Colonic mucosa (tissue), 4 donors: ENCODE measurements at regions not wholly inside any gene's neighbourhood (a gene's known extent, or its start where the extent isn't known, plus 50 kb on each side); places are given as distances from the start of the nearest gene placed in this dataset.

Source experiments
- DNase-seq: peaks from one replicate; pipeline ENCODE4 v3.0.0-alpha.2; 2020
- H3K27ac ChIP-seq: fragments of 200-600 bp; one replicate; pipeline ENCODE4 v1.8.0; 2021
- H3K27me3 ChIP-seq: fragments of 200-600 bp; one replicate; pipeline ENCODE4 v1.8.0; 2021
- H3K36me3 ChIP-seq: fragments of 200-600 bp; one replicate; pipeline ENCODE4 v1.8.0; 2021
- H3K4me1 ChIP-seq: fragments of 200-600 bp; one replicate; pipeline ENCODE4 v1.8.0; 2021; ENCODE audit warnings: mild to moderate bottlenecking
- H3K4me3 ChIP-seq: fragments of 200-600 bp; one replicate; pipeline ENCODE4 v1.8.0; 2021
- H3K9ac ChIP-seq, 2 donors: one replicate each; pipeline ENCODE4 v1.7.0; 2013; ENCODE audit warnings: control low read depth in 2 of 2, low read depth in 2 of 2, low read length in 2 of 2
- H3K9me3 ChIP-seq: fragments of 200-600 bp; one replicate; pipeline ENCODE4 v1.8.0; 2021
- CTCF ChIP-seq: fragments of 200-600 bp; IDR thresholded peaks from one replicate; pipeline ENCODE4 v1.8.0; 2022; ENCODE audit warnings: antibody characterized with exemption, mild to moderate bottlenecking
- intact Hi-C: fragments of 100-400 bp; cut with DNase I; formaldehyde crosslinking; loops from one replicate; pipeline ENCODE4 v1.14.1; 2022
- donor health status: healthy.
- donor health status: DM: no; HTN: no; CAD: no.
- donor health status: DM: no; HTN: no; CAD: no.

- H3K9ac ChIP-seq, result no peak overlapping the region
- no peaks in the 10 kb centered on the region for H3K4me1 ChIP-seq
- H3K9me3 ChIP-seq, result no peaks in the 10 kb centered on the region
- H3K27ac ChIP-seq, result no peak overlapping the region
- DNase-seq, result no peak
- intact Hi-C loops, result no loop called here
- no peak overlapping the region for H3K4me3 ChIP-seq
- H3K36me3 ChIP-seq, result no peaks in the 10 kb centered on the region
- TF ChIP-seq CTCF, result no peak
- no peaks in the 10 kb centered on the region for H3K27me3 ChIP-seq
Observed at GRCh38 chr9:88824711-88825110, 166.6 kb upstream of the S1PR3 start.

GRCh38 chr9:88826181-88826580, 165.1 kb upstream of the S1PR3 start:
- Histone ChIP-seq H3K4me1 (no peaks in the 10 kb centered on the region), H3K27ac (no peak overlapping the region), H3K4me3 (no peak overlapping the region), H3K9me3 (no peaks in the 10 kb centered on the region), H3K36me3 (no peaks in the 10 kb centered on the region), H3K9ac (no peak overlapping the region), H3K27me3 (no peaks in the 10 kb centered on the region)
- no peak for TF ChIP-seq CTCF
- intact Hi-C loops, result no loop called here
- no peak for DNase-seq

- DNase-seq, result no peak
- H3K9ac ChIP-seq, result no peak overlapping the region
- no peak overlapping the region for H3K4me3 ChIP-seq
- H3K27me3 ChIP-seq, result no peaks in the 10 kb centered on the region
- no peaks in the 10 kb centered on the region for H3K36me3 ChIP-seq
- TF ChIP-seq CTCF, result no peak
- intact Hi-C loops, result no loop called here
- H3K27ac ChIP-seq, result no peak overlapping the region
- H3K4me1 ChIP-seq, result no peaks in the 10 kb centered on the region
- no peaks in the 10 kb centered on the region for H3K9me3 ChIP-seq
Observed at GRCh38 chr9:88826771-88827181, 164.5 kb upstream of the S1PR3 start.

GRCh38 chr9:88828018-88828417, 163.2 kb upstream of the S1PR3 start:
- H3K36me3 ChIP-seq, result no peaks in the 10 kb centered on the region
- H3K9ac ChIP-seq, result no peak overlapping the region
- no peak overlapping the region for H3K4me3 ChIP-seq
- DNase-seq, result no peak
- H3K27ac ChIP-seq, result no peak overlapping the region
- H3K4me1 ChIP-seq, result no peaks in the 10 kb centered on the region
- no peaks in the 10 kb centered on the region for H3K27me3 ChIP-seq
- H3K9me3 ChIP-seq, result no peaks in the 10 kb centered on the region
- no peak for TF ChIP-seq CTCF
- intact Hi-C loops, result no loop called here

GRCh38 chr9:88828492-88828974, 162.7 kb upstream of the S1PR3 start:
- intact Hi-C loops, result no loop called here
- no peaks in the 10 kb centered on the region for H3K9me3 ChIP-seq
- TF ChIP-seq CTCF, result no peak
- H3K4me1 ChIP-seq, result no peaks in the 10 kb centered on the region
- H3K36me3 ChIP-seq, result no peaks in the 10 kb centered on the region
- no peaks in the 10 kb centered on the region for H3K27me3 ChIP-seq
- no peak overlapping the region for H3K4me3 ChIP-seq
- no peak overlapping the region for H3K27ac ChIP-seq
- DNase-seq, result no peak
- no peak overlapping the region for H3K9ac ChIP-seq

- no peak overlapping the region for H3K9ac ChIP-seq
- no peaks in the 10 kb centered on the region for H3K36me3 ChIP-seq
- H3K4me1 ChIP-seq, result no peaks in the 10 kb centered on the region
- DNase-seq, result no peak
- H3K27me3 ChIP-seq, result no peaks in the 10 kb centered on the region
- no peak overlapping the region for H3K27ac ChIP-seq
- TF ChIP-seq CTCF, result no peak
- no peaks in the 10 kb centered on the region for H3K9me3 ChIP-seq
- H3K4me3 ChIP-seq, result no peak overlapping the region
- intact Hi-C loops, result no loop called here
Observed at GRCh38 chr9:88829276-88829675, 162.0 kb upstream of the S1PR3 start.
